ENCODE measurements at regions not wholly inside any gene's neighbourhood (a gene's known extent, or its start where the extent isn't known, plus 50 kb on each side); places are given as distances from the start of the nearest gene placed in this dataset.

GRCh38 chr1:60987904-60988303 is 94.5 kb upstream of the NFIA start:
- no peak for DNase-seq (ENCODE audit: low read depth in 3 of 3)

- DNase-seq (ENCODE audit: low read depth in 3 of 3): no peak
These were observed 98.1 kb upstream of the NFIA start for GRCh38 chr1:60984062-60984799.

GRCh38 chr1:60983701-60984061 is 98.7 kb upstream of the NFIA start:
- DNase-seq (ENCODE audit: low read depth in 3 of 3): no peak

GRCh38 chr1:60982539-60982938 is 99.8 kb upstream of the NFIA start:
- no peak for DNase-seq (ENCODE audit: low read depth in 3 of 3)

GRCh38 chr1:60981357-60981756 is 101.0 kb upstream of the NFIA start:
- DNase-seq (ENCODE audit: low read depth in 3 of 3): no peak

GRCh38 chr1:60978421-60979357 is 103.7 kb upstream of the NFIA start:
- peak in 1 of 3 experiments; percentile 1 for DNase-seq (ENCODE audit: low read depth in 3 of 3)

GRCh38 chr1:60977661-60978060 is 104.7 kb upstream of the NFIA start:
- DNase-seq (ENCODE audit: low read depth in 3 of 3): no peak

GRCh38 chr1:60974524-60975372 is 107.6 kb upstream of the NFIA start:
- DNase-seq (ENCODE audit: low read depth in 3 of 3): no peak

GRCh38 chr1:60973668-60974067 is 108.7 kb upstream of the NFIA start:
- DNase-seq (ENCODE audit: low read depth in 3 of 3): no peak

GRCh38 chr1:60972841-60973364 is 109.5 kb upstream of the NFIA start:
- DNase-seq (ENCODE audit: low read depth in 3 of 3): no peak

GRCh38 chr1:60971330-60971729 is 111.0 kb upstream of the NFIA start:
- DNase-seq (ENCODE audit: low read depth in 3 of 3): no peak

GRCh38 chr1:60969971-60970509 is 112.3 kb upstream of the NFIA start:
- no peak for DNase-seq (ENCODE audit: low read depth in 3 of 3)

GRCh38 chr1:60965280-60965854 is 117.0 kb upstream of the NFIA start:
- DNase-seq (ENCODE audit: low read depth in 3 of 3): no peak

GRCh38 chr1:60963167-60963940 is 119.0 kb upstream of the NFIA start:
- no peak for DNase-seq (ENCODE audit: low read depth in 3 of 3)

GRCh38 chr1:60960891-60961461 is 121.4 kb upstream of the NFIA start:
- DNase-seq (ENCODE audit: low read depth in 3 of 3): no peak

GRCh38 chr1:60959701-60960100 is 122.7 kb upstream of the NFIA start:
- no peak for DNase-seq (ENCODE audit: low read depth in 3 of 3)

GRCh38 chr1:60958001-60958400 is 124.4 kb upstream of the NFIA start:
- DNase-seq (ENCODE audit: low read depth in 3 of 3): no peak

- no peak for DNase-seq (ENCODE audit: low read depth in 3 of 3)
These were observed 125.8 kb upstream of the NFIA start for GRCh38 chr1:60956520-60956919.

- no peak for DNase-seq (ENCODE audit: low read depth in 3 of 3)
These were observed 129.7 kb upstream of the NFIA start for GRCh38 chr1:60952612-60953111.

Data from stimulated activated CD4-positive, alpha-beta T cell treated with anti-CD3 and anti-CD28 coated beads, TNF-alpha, amount 100 ng/mL, for 4 hours (primary cell).